ENCODE measurements at regions not wholly inside any gene's neighbourhood (a gene's known extent, or its start where the extent isn't known, plus 50 kb on each side); places are given as distances from the start of the nearest gene placed in this dataset.

DNA sequence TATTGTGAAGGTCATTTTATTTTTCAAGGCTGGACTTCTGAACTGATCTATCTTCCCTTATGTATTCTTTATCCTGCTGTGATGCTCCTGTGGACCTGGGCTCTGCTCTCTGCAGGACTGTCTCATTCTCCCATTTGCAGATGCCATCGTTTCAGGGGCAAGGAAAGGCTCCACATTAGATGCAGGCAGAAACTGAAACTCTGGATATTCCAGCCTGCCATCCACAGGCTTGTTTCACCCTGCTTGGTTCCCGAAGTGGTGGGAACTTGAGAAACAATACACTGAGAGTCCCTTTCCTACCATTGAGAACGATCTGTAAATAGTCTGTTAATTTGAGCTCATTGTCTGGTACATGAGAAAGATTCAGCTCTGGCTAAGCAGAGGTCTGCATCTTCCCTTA is 197.5 kb upstream of the MAN1A1 start:
- no CpG with 5 or more reads among the region's 3 CpGs for WGBS (ENCODE audit: insufficient coverage)
- intact Hi-C loops (cut with micrococcal nuclease), result no loop called here
- no peak overlapping the region for H3K4me3 Mint-ChIP-seq

DNA sequence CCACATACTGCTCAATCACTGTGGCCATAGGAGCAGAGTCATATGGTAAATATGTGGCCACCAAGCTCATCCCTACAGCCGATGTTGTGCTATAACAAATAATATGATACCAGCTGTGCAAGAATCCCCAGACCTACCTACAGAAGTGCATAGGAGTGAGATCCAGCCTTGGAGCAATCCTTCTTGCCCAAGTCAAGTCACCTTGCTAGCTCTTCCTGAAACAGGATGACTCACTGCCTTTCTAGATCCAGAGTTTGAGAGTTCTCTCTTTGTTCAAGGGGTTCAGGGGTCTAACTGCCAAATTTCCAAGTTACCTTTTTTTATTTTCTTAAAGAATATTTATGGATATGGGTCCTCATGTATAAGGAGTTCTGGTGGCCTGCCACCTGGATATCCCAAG is 195.7 kb upstream of the MAN1A1 start:
- Histone ChIP-seq H3K4me3 (replicated peaks in 1 of 3; ENCODE audit: low read depth in 2 of 3, low read length in 3 of 3) (no peak overlapping the region), H3K9ac (ENCODE audit: insufficient read depth, low read length, poor library complexity, severe bottlenecking) (no peak overlapping the region), H4K20me1 (ENCODE audit: insufficient read depth, low read length) (no peaks in the 10 kb centered on the region), H3K27ac (ENCODE audit: low read depth in 1 of 2, low read length in 2 of 2) (no peak overlapping the region), H3K4me1 (ENCODE audit: control insufficient read depth in 1 of 2, insufficient read depth in 2 of 2, low read length in 2 of 2) (no peaks in the 10 kb centered on the region), H3K9me3 (replicated peaks in 1 of 2; ENCODE audit: control insufficient read depth in 1 of 2, insufficient read depth in 1 of 2, low read length in 2 of 2) (no peaks in the 10 kb centered on the region), H2AFZ (ENCODE audit: insufficient read depth, low read depth, low read length, poor library complexity, severe bottlenecking) (no peak overlapping the region), H3K79me2 (ENCODE audit: insufficient read depth, low read length) (no peaks in the 10 kb centered on the region), H3K4me2 (replicated peaks; ENCODE audit: extremely low read depth, low read length, poor library complexity, severe bottlenecking) (no peak overlapping the region), H3K36me3 (replicated peaks in 1 of 2; ENCODE audit: control insufficient read depth in 1 of 2, insufficient read depth in 2 of 2, low read length in 2 of 2) (no peaks in the 10 kb centered on the region), H3K27me3 (ENCODE audit: control insufficient read depth in 2 of 2, insufficient read depth in 2 of 2, low read length in 2 of 2) (no peaks in the 10 kb centered on the region)
- WGBS (ENCODE audit: insufficient coverage), result no CpG with 5 or more reads among the region's 1 CpG
- Mint-ChIP-seq H3K4me1 (no peaks in the 10 kb centered on the region), H3K27ac (no peak overlapping the region), H3K4me3 (no peak overlapping the region), H3K27me3 (ENCODE audit: low read depth in 3 of 3) (no peaks in the 10 kb centered on the region), H3K9me3 (peaks cover 0 to 5% (median 0%) of the 10 kb centered on the region in 7 donors), H3K36me3 (no peaks in the 10 kb centered on the region)
- intact Hi-C loops (cut with micrococcal nuclease), result no loop called here
- TF ChIP-seq, protein P1, sequence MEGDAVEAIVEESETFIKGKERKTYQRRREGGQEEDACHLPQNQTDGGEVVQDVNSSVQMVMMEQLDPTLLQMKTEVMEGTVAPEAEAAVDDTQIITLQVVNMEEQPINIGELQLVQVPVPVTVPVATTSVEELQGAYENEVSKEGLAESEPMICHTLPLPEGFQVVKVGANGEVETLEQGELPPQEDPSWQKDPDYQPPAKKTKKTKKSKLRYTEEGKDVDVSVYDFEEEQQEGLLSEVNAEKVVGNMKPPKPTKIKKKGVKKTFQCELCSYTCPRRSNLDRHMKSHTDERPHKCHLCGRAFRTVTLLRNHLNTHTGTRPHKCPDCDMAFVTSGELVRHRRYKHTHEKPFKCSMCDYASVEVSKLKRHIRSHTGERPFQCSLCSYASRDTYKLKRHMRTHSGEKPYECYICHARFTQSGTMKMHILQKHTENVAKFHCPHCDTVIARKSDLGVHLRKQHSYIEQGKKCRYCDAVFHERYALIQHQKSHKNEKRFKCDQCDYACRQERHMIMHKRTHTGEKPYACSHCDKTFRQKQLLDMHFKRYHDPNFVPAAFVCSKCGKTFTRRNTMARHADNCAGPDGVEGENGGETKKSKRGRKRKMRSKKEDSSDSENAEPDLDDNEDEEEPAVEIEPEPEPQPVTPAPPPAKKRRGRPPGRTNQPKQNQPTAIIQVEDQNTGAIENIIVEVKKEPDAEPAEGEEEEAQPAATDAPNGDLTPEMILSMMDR (IDR thresholded peaks at IDR 0.05), result no peak
- DNase-seq, result no peak

More for the DNA sequence above, 197.5 kb upstream of the MAN1A1 start:
- Mint-ChIP-seq H3K27me3 (ENCODE audit: low read depth in 3 of 3) (peaks cover 0 to 1% (median 0%) of the 10 kb centered on the region in 3 donors), H3K36me3 (no peaks in the 10 kb centered on the region), H3K27ac (no peak overlapping the region), H3K4me1 (no peaks in the 10 kb centered on the region), H3K9me3 (peaks cover 0 to 3% (median 0%) of the 10 kb centered on the region in 7 donors)
- H3K4me2 ChIP-seq (replicated peaks; ENCODE audit: extremely low read depth, low read length, poor library complexity, severe bottlenecking), result no peak overlapping the region
- no peaks in the 10 kb centered on the region for H3K27me3 ChIP-seq (ENCODE audit: control insufficient read depth in 2 of 2, insufficient read depth in 2 of 2, low read length in 2 of 2)
- H3K36me3 ChIP-seq (replicated peaks in 1 of 2; ENCODE audit: control insufficient read depth in 1 of 2, insufficient read depth in 2 of 2, low read length in 2 of 2), result no peaks in the 10 kb centered on the region
- H3K4me1 ChIP-seq (ENCODE audit: control insufficient read depth in 1 of 2, insufficient read depth in 2 of 2, low read length in 2 of 2), result no peaks in the 10 kb centered on the region
- H3K79me2 ChIP-seq (ENCODE audit: insufficient read depth, low read length), result no peaks in the 10 kb centered on the region
- no peaks in the 10 kb centered on the region for H4K20me1 ChIP-seq (ENCODE audit: insufficient read depth, low read length)
- no peak overlapping the region for H3K27ac ChIP-seq (ENCODE audit: low read depth in 1 of 2, low read length in 2 of 2)
- no peaks in the 10 kb centered on the region for H3K9me3 ChIP-seq (replicated peaks in 1 of 2; ENCODE audit: control insufficient read depth in 1 of 2, insufficient read depth in 1 of 2, low read length in 2 of 2)
- no peak overlapping the region for H3K9ac ChIP-seq (ENCODE audit: insufficient read depth, low read length, poor library complexity, severe bottlenecking)
- no peak overlapping the region for H3K4me3 ChIP-seq (replicated peaks in 1 of 3; ENCODE audit: low read depth in 2 of 3, low read length in 3 of 3)
- DNase-seq, result no peak
- no peak overlapping the region for H2AFZ ChIP-seq (ENCODE audit: insufficient read depth, low read depth, low read length, poor library complexity, severe bottlenecking)
- TF ChIP-seq, protein P1 (IDR thresholded peaks at IDR 0.05), result no peak
